Kidney (tissue), 13 donors: ENCODE measurements at regions not wholly inside any gene's neighbourhood (a gene's known extent, or its start where the extent isn't known, plus 50 kb on each side); places are given as distances from the start of the nearest gene placed in this dataset.

Experiments
- DNase-seq, 5 donors: peaks; one replicate each; pipeline ENCODE4 v3.0.0-alpha.2; 2013 to 2020
- FAIRE-seq: peaks from 2 replicates; lab custom pipeline; 2012; peaks lifted over from hg19 to GRCh38; lab: Jason Lieb, UNC
- H3K27ac ChIP-seq, 2 donors: one replicate each; pipeline ENCODE4 v1.7.0; 2013; ENCODE audit warnings: low read depth in 2 of 2, low read length in 2 of 2, inconsistent platforms in 1 of 2
- H3K27me3 ChIP-seq: one replicate; pipeline ENCODE4 v1.7.1; 2013; ENCODE audit warnings: low read length, inconsistent platforms; ENCODE audit not compliant: control insufficient read depth, insufficient read depth
- H3K36me3 ChIP-seq, 3 donors: one replicate each; pipeline versions ENCODE4 v1.7.0 to v1.7.1; 2013; ENCODE audit warnings: low read length in 3 of 3, control low read depth in 1 of 3, inconsistent platforms in 1 of 3; ENCODE audit not compliant: insufficient read depth in 3 of 3, control insufficient read depth in 2 of 3
- H3K4me1 ChIP-seq, 3 donors: one replicate each; pipeline versions ENCODE4 v1.7.0 to v1.7.1; 2013; ENCODE audit warnings: low read length in 3 of 3, inconsistent platforms in 1 of 3, low read depth in 1 of 3; ENCODE audit not compliant: control insufficient read depth in 2 of 3, insufficient read depth in 2 of 3
- H3K4me3 ChIP-seq, 3 donors: one replicate each; pipeline versions ENCODE4 v1.7.0 to v1.8.1; 2013; ENCODE audit warnings: low read length in 3 of 3, control low read depth in 1 of 3, inconsistent platforms in 1 of 3
- H3K9ac ChIP-seq, 3 donors: one replicate each; pipeline versions ENCODE4 v1.7.0 to v1.7.1; 2013; ENCODE audit warnings: low read length in 3 of 3, control low read depth in 1 of 3, inconsistent platforms in 1 of 3
- H3K9me3 ChIP-seq, 3 donors: one replicate each; pipeline versions ENCODE4 v1.7.0 to v1.7.1; 2013; ENCODE audit warnings: low read length in 3 of 3, control low read depth in 1 of 3, inconsistent platforms in 1 of 3; ENCODE audit not compliant: control insufficient read depth in 2 of 3, insufficient read depth in 1 of 3
- CTCF ChIP-seq: IDR thresholded peaks from 3 replicates; pipeline ENCODE4 v1.5.1; 2012; ENCODE audit warnings: mild to moderate bottlenecking, moderate library complexity, borderline replicate concordance; ENCODE audit not compliant: insufficient read depth; ENCODE audit errors: extremely low read depth
- intact Hi-C: fragments of 100-400 bp; cut with DNase I; formaldehyde crosslinking; loops from one replicate; pipeline ENCODE4 v1.11.1; 2022
- donor health status: control.
- donor health status: control.
- donor health status: control.
- donor health status: control.
- donor health status: control.
- donor health status: DM: yes; HTN: yes; CAD: no.
- donor health status: Normal renal cell carcinoma (clear cell type).

DNA sequence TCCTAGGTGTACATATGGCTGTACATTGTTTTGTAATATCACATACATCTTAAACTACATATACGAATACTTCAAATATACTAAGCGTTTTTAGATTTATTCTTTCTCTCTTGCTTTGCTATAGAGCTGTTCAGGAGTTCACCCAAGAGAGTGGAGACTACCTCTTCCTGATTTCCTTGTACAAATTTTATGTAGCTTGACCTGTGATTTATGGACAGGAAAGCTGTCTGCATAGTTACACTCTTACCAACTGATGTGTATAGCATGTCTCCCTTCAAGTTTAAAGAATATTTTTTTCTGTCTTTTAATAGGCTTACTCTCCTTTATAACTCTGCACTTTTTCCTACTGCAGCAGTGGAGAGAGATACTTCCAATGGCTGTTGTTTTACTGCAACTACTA, 428.7 kb downstream of the NDFIP2 start:
- Histone ChIP-seq H3K27ac (no peak overlapping the region), H3K36me3 (no peaks in the 10 kb centered on the region), H3K4me1 (peaks cover 0 to 2% (median 0%) of the 10 kb centered on the region in 3 donors), H3K9me3 (no peaks in the 10 kb centered on the region), H3K4me3 (no peak overlapping the region), H3K9ac (no peak overlapping the region), H3K27me3 (no peaks in the 10 kb centered on the region)
- no peak for FAIRE-seq
- TF ChIP-seq CTCF, result no peak
- intact Hi-C loops, result no loop called here
- peak in 2 of 5 donors; percentile 92 to 93 for DNase-seq

GRCh38 chr13:79908381-79908780, 427.4 kb downstream of the NDFIP2 start:
- intact Hi-C loops, result no loop called here
- Histone ChIP-seq H3K9ac (no peak overlapping the region), H3K36me3 (no peaks in the 10 kb centered on the region), H3K4me1 (peaks cover 0 to 2% (median 0%) of the 10 kb centered on the region in 3 donors), H3K27ac (no peak overlapping the region), H3K9me3 (no peaks in the 10 kb centered on the region), H3K4me3 (no peak overlapping the region), H3K27me3 (no peaks in the 10 kb centered on the region)
- FAIRE-seq (no peak), DNase-seq (no peak)
- TF ChIP-seq CTCF, result no peak

- H3K4me3 ChIP-seq, result no peak overlapping the region
- no peak overlapping the region for H3K27ac ChIP-seq
- H3K36me3 ChIP-seq, result no peaks in the 10 kb centered on the region
- TF ChIP-seq CTCF, result no peak
- DNase-seq, result no peak
- no peak for FAIRE-seq
- intact Hi-C loops, result no loop called here
- H3K4me1 ChIP-seq, result peaks cover 0 to 2% (median 0%) of the 10 kb centered on the region in 3 donors
- H3K27me3 ChIP-seq, result no peaks in the 10 kb centered on the region
- no peak overlapping the region for H3K9ac ChIP-seq
- H3K9me3 ChIP-seq, result no peaks in the 10 kb centered on the region
Measured at GRCh38 chr13:79907527-79907926, 426.6 kb downstream of the NDFIP2 start.

- Histone ChIP-seq H3K36me3 (no peaks in the 10 kb centered on the region), H3K9ac (no peak overlapping the region), H3K4me3 (no peak overlapping the region), H3K9me3 (no peaks in the 10 kb centered on the region), H3K27me3 (no peaks in the 10 kb centered on the region), H3K27ac (no peak overlapping the region), H3K4me1 (peaks cover 0 to 2% (median 0%) of the 10 kb centered on the region in 3 donors)
- TF ChIP-seq CTCF, result no peak
- FAIRE-seq, result no peak
- no peak for DNase-seq
- intact Hi-C loops, result no loop called here
Measured at GRCh38 chr13:79906345-79906744, 425.4 kb downstream of the NDFIP2 start.
